Activated CD4-positive, CD25-positive, alpha-beta regulatory T cell (primary cell): ENCODE measurements at regions not wholly inside any gene's neighbourhood (a gene's known extent, or its start where the extent isn't known, plus 50 kb on each side); places are given as distances from the start of the nearest gene placed in this dataset.

Experiments used
- DNase-seq, 4 experiments: peaks; one replicate each; lab custom pipeline; 2025; lab: John Stamatoyannopoulos, UW

GRCh38 chr4:11912886-11913285 lies 484.2 kb upstream of the HS3ST1 start:
- no peak for DNase-seq

- no peak for DNase-seq
Observed at GRCh38 chr4:11910812-11911211, 482.1 kb upstream of the HS3ST1 start.

DNA sequence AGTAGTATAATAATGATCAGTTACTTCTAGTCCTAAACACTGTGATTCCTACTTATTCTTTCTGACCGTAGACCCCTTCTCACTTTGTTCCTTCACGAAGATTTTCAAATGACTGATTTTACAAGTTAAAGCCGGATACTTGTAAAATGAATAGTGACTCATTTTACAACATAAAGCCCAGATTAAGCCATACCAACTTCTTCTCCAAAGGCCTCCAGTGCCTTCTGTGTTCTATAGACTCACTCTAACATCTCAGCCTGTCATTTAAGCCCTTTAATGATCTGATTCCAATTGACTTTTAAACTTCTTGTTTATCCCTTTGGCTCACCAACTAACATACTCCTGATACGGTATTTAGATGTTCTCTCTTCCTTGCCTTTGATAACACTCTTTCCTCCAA lies 480.0 kb upstream of the HS3ST1 start:
- no peak for DNase-seq

DNA sequence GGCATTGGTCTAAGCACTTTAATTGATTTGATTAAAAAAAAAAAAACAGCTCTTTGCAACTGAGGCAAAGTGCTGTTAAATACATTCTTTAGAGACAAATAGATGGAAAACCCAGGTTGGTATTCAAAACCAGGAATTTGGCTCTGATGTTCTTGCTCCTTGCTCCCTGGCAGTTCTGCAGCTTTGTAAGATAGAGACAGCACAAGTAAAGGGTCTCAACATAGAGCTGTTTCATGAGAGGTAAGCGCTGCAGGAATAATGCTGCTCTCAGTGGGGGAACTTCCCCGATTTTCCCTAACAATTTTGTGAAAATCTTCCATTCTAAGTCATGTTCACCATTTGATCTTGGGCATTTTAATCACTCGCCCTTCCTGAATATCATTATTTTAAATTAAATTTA lies 479.5 kb upstream of the HS3ST1 start:
- DNase-seq: no peak

- no peak for DNase-seq
Observed at GRCh38 chr4:11904846-11905739, 476.4 kb upstream of the HS3ST1 start.

- DNase-seq: no peak
Observed at GRCh38 chr4:11904117-11904535, 475.4 kb upstream of the HS3ST1 start.

DNA sequence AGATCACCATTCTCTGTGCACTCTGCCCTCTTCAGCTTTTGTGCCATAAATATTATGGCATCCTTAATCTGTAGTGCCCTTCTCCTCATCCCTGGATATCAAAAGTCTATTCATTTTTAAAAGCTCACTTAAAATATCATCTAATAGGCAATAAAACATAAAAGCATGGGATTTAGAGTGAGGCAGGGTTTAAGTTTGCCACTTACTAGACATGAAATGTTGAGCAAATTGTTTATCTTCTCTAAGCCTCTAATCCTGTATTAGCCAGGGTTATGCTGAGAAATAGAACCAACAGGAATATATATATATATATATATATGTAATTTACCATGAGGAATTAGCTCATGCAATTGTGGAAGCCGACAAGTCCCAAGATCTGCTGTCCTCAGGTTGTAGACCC lies 472.4 kb upstream of the HS3ST1 start:
- DNase-seq: no peak

- DNase-seq: no peak
Observed at GRCh38 chr4:11900359-11900758, 471.7 kb upstream of the HS3ST1 start.

GRCh38 chr4:11898796-11899195 lies 470.1 kb upstream of the HS3ST1 start:
- DNase-seq: no peak

- DNase-seq: no peak
Observed at GRCh38 chr4:11895766-11896165, 467.1 kb upstream of the HS3ST1 start.

DNA sequence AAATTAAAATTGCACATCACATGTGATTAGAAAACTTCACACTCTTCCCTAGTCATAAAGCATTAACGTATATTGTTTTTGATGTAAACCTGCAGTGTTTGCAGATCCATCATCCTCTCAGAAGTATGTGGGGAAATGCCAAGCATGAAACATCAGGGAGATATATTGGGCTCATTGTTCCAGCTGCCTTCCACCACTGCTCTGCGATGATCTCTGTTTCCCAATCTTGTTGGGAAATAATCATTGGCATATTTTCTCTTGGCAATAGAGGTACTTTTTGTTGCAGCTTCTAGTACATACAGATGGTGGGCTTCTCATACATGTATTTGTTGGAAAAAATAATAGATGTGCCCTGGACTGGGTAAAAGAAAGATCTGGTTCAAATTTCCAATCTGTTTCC lies 466.3 kb upstream of the HS3ST1 start:
- no peak for DNase-seq

- no peak for DNase-seq
Observed at GRCh38 chr4:11894221-11894620, 465.5 kb upstream of the HS3ST1 start.

GRCh38 chr4:11889099-11889498 lies 460.4 kb upstream of the HS3ST1 start:
- DNase-seq: no peak

GRCh38 chr4:11881947-11882346 lies 453.3 kb upstream of the HS3ST1 start:
- no peak for DNase-seq

GRCh38 chr4:11881364-11881763 lies 452.7 kb upstream of the HS3ST1 start:
- DNase-seq: no peak

DNA sequence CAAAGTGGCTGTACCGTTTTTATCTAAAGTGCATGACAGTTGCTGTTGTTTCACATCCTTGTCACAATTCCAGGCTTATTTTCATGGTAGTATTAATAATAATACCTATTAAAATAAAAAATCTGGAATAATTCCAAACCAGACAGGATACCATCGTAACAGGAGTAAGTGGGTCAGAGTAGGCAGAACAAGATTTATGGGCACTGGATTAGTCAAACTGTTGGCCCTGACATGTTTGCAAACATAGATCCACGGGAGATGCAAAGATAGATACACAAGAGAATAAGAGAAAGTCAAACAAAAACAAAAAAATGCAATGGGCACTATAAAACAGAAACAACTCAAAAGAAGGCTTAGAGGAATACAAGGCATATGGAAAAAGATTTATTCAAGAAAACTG lies 449.5 kb upstream of the HS3ST1 start:
- DNase-seq: no peak

DNA sequence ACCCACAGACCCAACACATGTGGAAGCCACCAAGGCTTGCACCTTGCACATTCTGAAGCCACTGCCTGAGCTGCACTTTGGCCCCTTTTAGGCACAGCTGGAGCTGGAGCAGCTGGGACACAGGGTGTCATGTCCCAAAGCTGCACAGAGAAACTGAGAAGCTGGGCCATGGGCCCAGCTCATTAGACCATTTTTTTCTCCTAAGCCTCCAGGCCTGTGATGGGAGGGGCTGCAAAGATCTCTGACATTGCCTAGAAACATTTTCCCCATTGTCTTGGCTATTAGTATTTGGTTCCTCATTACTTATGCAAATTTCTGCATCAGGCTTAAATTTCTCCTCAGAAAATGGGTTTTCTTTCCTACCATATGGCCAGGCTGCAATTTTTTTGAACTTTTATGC lies 447.4 kb upstream of the HS3ST1 start:
- no peak for DNase-seq

DNA sequence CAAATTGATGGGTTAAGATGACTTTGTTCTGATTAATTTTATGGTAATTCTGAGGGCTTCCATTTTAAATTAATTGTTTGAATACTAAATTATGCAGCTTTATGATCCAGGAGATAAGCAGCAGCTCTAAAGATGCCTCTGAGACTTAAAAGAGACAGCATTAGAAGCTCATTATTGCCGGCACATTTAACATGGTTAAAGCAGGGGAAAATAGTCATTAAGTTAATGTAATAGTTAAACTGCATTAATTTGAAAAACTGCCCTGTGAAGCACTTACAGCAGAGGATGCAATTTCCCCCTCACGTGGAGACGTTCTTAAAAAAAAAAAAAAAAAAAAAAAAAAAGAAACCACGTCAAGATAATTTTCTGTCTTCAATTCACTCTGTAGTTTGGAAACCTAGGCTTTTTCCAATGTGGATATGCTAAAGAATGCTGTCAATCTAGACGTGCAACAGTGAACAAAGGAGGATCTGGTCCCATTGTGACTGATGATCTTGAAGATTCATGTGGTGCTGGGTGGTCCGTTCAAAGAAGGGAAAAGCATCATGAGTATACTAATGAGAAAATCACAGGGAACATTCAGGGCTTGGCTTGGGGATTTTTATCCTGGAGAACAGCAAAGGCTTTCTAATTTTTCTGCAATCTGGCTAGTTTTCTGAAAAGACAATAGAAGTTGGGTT lies 440.6 kb upstream of the HS3ST1 start:
- no peak for DNase-seq

DNA sequence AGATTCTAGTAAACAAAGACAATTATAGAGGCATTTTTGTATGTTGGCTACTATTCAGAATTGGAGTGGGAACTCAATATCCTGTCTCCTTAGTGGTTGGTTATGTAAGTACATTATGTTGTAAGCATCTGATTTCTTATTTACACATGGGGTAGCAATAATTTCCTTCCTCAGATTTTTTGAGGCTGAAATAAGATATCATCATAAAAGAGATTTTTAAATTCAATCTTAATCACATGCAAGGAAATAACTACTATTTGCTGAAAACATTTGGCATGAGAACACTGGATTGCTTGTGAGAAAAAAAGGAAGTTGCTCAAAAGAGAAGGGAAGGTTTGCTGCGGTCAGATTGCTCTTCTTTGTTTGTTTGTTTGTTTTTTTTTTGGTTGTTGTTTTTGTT lies 437.7 kb upstream of the HS3ST1 start:
- no peak for DNase-seq

GRCh38 chr4:11860996-11861395 lies 432.3 kb upstream of the HS3ST1 start:
- DNase-seq: no peak

- DNase-seq: no peak
Observed at GRCh38 chr4:11857881-11858280, 429.2 kb upstream of the HS3ST1 start.

GRCh38 chr4:11847167-11847566 lies 418.5 kb upstream of the HS3ST1 start:
- no peak for DNase-seq

GRCh38 chr4:11843927-11844326 lies 415.2 kb upstream of the HS3ST1 start:
- no peak for DNase-seq

GRCh38 chr4:11843340-11843739 lies 414.6 kb upstream of the HS3ST1 start:
- no peak for DNase-seq
